ENCODE measurements at regions not wholly inside any gene's neighbourhood (a gene's known extent, or its start where the extent isn't known, plus 50 kb on each side); places are given as distances from the start of the nearest gene placed in this dataset.

- TF ChIP-seq CTCF (IDR thresholded peaks at IDR 0.05): no peak
- TF ChIP-seq POLR2A (IDR thresholded peaks at IDR 0.05): no peak
Observed at GRCh38 chr4:132094017-132094416, 1055.1 kb upstream of the PCDH10 start.

Measured in Peyer's patch (tissue), 4 donors.